Endothelial cell of umbilical vein (primary cell): ENCODE measurements at regions not wholly inside any gene's neighbourhood (a gene's known extent, or its start where the extent isn't known, plus 50 kb on each side); places are given as distances from the start of the nearest gene placed in this dataset.

ENCODE experiments used
- CTCF ChIP-seq, 2 donors: IDR thresholded peaks; 1 replicate in 1 of 2; 2 replicates in 1 of 2; pipeline ENCODE4 v1.5.1; 2011; ENCODE audit warnings: low read length in 2 of 2, mild to moderate bottlenecking in 2 of 2, moderate library complexity in 2 of 2, control low read depth in 1 of 2, inconsistent platforms in 1 of 2, low read depth in 1 of 2; ENCODE audit not compliant: insufficient read depth in 1 of 2; ENCODE audit errors: extremely low read depth in 1 of 2
- EZH2 ChIP-seq: IDR thresholded peaks from 2 replicates; pipeline ENCODE4 v1.6.1; 2012; ENCODE audit warnings: borderline replicate concordance, low read depth, mild to moderate bottlenecking, moderate library complexity, low read length, inconsistent platforms; ENCODE audit not compliant: severe bottlenecking
- FOS ChIP-seq: IDR thresholded peaks from 2 replicates; pipeline ENCODE4 v1.6.1; 2011; ENCODE audit warnings: mild to moderate bottlenecking, low read length, moderate library complexity, borderline replicate concordance; ENCODE audit not compliant: insufficient read depth
- GATA2 ChIP-seq: IDR thresholded peaks from 2 replicates; pipeline ENCODE4 v1.7.0; 2011; ENCODE audit warnings: low read depth, mild to moderate bottlenecking, moderate library complexity, mixed read lengths, low read length; ENCODE audit not compliant: insufficient read length, insufficient read depth
- MAX ChIP-seq: IDR thresholded peaks from 2 replicates; pipeline ENCODE4 v1.6.1; 2011; ENCODE audit not compliant: insufficient read depth, insufficient read length
- MYC ChIP-seq: IDR thresholded peaks from one replicate; pipeline ENCODE4 v1.6.1; 2011; ENCODE audit warnings: mild to moderate bottlenecking, low read depth, low read length
- POLR2A ChIP-seq: IDR thresholded peaks from 2 replicates; pipeline ENCODE4 v1.6.1; 2012; ENCODE audit warnings: low read depth, mild to moderate bottlenecking, control low read depth, low read length
- POLR2AphosphoS5 ChIP-seq: IDR thresholded peaks from 2 replicates; pipeline ENCODE4 v1.6.1; 2012; ENCODE audit warnings: low read depth, mild to moderate bottlenecking, control low read depth, low read length, moderate library complexity; ENCODE audit not compliant: insufficient read depth

GRCh38 chr20:20970841-20971240, 135.3 kb downstream of the LINC00237 start:
- TF ChIP-seq POLR2AphosphoS5 (no peak), EZH2 (no peak), GATA2 (no peak), POLR2A (no peak), CTCF (IDR thresholded peaks at IDR 0.05; ENCODE audit: extremely low read depth in 1 of 2, insufficient read depth in 1 of 2, low read depth in 1 of 2, low read length in 2 of 2) (no peak), MYC (no peak), MAX (no peak), FOS (no peak)
